ENCODE measurements at regions not wholly inside any gene's neighbourhood (a gene's known extent, or its start where the extent isn't known, plus 50 kb on each side); places are given as distances from the start of the nearest gene placed in this dataset.

DNA sequence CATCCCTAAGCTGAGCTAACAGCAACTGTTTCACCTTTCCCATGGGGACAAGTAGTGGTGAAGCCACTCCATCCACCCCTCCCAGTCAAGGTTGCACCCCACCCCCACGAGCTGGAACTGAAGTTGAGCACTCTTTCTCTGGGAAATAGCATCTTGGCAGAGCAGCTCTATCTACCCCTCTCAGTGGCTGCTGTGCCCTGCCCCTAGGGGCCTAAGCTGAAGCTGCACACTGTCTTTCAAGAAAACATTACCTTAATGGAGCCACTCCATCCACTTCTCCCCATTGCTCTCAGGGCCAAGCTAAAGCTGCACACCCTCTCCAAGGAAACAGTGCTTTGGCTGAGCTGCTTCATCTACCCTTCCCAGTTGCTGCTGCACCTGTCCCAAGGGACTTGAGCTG lies 170.6 kb upstream of the CCDC196 start:
- TF ChIP-seq DPF2 (IDR thresholded peaks at IDR 0.05) (no peak), CREB1 (IDR thresholded peaks at IDR 0.05; ENCODE audit: low read depth) (no peak), EZH2 (IDR thresholded peaks at IDR 0.05; ENCODE audit: borderline replicate concordance, control insufficient read depth, low read depth, low read length) (no peak), ZNF384 (IDR thresholded peaks at IDR 0.05; ENCODE audit: borderline replicate concordance, low read depth, low read length) (no peak), TAF1 (IDR thresholded peaks at IDR 0.05; ENCODE audit: borderline replicate concordance, low read depth, low read length) (no peak), ZNF274 (IDR thresholded peaks at IDR 0.05; ENCODE audit: insufficient read depth, insufficient read length) (no peak), LARP7 (IDR thresholded peaks at IDR 0.05) (no peak), CEBPB (IDR thresholded peaks at IDR 0.05; ENCODE audit: borderline replicate concordance in 1 of 2, low read depth in 2 of 2, low read length in 2 of 2) (no peak), ESRRA (IDR thresholded peaks at IDR 0.05; ENCODE audit: low read length) (no peak), BACH1 (IDR thresholded peaks at IDR 0.05; ENCODE audit: borderline replicate concordance) (no peak), MXI1 (IDR thresholded peaks at IDR 0.05; ENCODE audit: low read depth, low read length) (no peak)
- TF ChIP-seq, protein P1, sequence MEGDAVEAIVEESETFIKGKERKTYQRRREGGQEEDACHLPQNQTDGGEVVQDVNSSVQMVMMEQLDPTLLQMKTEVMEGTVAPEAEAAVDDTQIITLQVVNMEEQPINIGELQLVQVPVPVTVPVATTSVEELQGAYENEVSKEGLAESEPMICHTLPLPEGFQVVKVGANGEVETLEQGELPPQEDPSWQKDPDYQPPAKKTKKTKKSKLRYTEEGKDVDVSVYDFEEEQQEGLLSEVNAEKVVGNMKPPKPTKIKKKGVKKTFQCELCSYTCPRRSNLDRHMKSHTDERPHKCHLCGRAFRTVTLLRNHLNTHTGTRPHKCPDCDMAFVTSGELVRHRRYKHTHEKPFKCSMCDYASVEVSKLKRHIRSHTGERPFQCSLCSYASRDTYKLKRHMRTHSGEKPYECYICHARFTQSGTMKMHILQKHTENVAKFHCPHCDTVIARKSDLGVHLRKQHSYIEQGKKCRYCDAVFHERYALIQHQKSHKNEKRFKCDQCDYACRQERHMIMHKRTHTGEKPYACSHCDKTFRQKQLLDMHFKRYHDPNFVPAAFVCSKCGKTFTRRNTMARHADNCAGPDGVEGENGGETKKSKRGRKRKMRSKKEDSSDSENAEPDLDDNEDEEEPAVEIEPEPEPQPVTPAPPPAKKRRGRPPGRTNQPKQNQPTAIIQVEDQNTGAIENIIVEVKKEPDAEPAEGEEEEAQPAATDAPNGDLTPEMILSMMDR (IDR thresholded peaks at IDR 0.05 in 2 of 3, conservative IDR thresholded peaks at IDR 0.05 in 1 of 3; ENCODE audit: control insufficient read depth in 2 of 3, extremely low read depth in 1 of 3, insufficient read depth in 1 of 3, low read depth in 3 of 3, low read length in 3 of 3): 0 out of 6 replicates have a peak, but pooled peaks of 1 of the 3 experiments have one; percentile 15
- TF ChIP-seq, protein P2, sequence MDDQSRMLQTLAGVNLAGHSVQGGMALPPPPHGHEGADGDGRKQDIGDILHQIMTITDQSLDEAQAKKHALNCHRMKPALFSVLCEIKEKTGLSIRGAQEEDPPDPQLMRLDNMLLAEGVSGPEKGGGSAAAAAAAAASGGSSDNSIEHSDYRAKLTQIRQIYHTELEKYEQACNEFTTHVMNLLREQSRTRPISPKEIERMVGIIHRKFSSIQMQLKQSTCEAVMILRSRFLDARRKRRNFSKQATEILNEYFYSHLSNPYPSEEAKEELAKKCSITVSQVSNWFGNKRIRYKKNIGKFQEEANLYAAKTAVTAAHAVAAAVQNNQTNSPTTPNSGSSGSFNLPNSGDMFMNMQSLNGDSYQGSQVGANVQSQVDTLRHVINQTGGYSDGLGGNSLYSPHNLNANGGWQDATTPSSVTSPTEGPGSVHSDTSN (IDR thresholded peaks at IDR 0.05; ENCODE audit: insufficient replicate concordance, low read depth, low read length): no peak
- TF ChIP-seq, protein P3, sequence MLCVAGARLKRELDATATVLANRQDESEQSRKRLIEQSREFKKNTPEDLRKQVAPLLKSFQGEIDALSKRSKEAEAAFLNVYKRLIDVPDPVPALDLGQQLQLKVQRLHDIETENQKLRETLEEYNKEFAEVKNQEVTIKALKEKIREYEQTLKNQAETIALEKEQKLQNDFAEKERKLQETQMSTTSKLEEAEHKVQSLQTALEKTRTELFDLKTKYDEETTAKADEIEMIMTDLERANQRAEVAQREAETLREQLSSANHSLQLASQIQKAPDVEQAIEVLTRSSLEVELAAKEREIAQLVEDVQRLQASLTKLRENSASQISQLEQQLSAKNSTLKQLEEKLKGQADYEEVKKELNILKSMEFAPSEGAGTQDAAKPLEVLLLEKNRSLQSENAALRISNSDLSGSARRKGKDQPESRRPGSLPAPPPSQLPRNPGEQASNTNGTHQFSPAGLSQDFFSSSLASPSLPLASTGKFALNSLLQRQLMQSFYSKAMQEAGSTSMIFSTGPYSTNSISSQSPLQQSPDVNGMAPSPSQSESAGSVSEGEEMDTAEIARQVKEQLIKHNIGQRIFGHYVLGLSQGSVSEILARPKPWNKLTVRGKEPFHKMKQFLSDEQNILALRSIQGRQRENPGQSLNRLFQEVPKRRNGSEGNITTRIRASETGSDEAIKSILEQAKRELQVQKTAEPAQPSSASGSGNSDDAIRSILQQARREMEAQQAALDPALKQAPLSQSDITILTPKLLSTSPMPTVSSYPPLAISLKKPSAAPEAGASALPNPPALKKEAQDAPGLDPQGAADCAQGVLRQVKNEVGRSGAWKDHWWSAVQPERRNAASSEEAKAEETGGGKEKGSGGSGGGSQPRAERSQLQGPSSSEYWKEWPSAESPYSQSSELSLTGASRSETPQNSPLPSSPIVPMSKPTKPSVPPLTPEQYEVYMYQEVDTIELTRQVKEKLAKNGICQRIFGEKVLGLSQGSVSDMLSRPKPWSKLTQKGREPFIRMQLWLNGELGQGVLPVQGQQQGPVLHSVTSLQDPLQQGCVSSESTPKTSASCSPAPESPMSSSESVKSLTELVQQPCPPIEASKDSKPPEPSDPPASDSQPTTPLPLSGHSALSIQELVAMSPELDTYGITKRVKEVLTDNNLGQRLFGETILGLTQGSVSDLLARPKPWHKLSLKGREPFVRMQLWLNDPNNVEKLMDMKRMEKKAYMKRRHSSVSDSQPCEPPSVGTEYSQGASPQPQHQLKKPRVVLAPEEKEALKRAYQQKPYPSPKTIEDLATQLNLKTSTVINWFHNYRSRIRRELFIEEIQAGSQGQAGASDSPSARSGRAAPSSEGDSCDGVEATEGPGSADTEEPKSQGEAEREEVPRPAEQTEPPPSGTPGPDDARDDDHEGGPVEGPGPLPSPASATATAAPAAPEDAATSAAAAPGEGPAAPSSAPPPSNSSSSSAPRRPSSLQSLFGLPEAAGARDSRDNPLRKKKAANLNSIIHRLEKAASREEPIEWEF (IDR thresholded peaks at IDR 0.05; ENCODE audit: insufficient replicate concordance, low read depth, low read length): no peak

All from GM12878 (cell line).